Ishikawa (cell line): ENCODE measurements at regions not wholly inside any gene's neighbourhood (a gene's known extent, or its start where the extent isn't known, plus 50 kb on each side); places are given as distances from the start of the nearest gene placed in this dataset.

Experiments used
- CEBPB ChIP-seq: IDR thresholded peaks from 2 replicates; pipeline ENCODE4 v1.6.1; 2012
- CREB1 ChIP-seq: IDR thresholded peaks from 2 replicates; pipeline ENCODE4 v1.6.1; 2012; ENCODE audit warnings: low read depth
- EGR1 ChIP-seq: IDR thresholded peaks from 2 replicates; pipeline ENCODE4 v1.6.1; 2012
- EP300 ChIP-seq: IDR thresholded peaks from 2 replicates; pipeline ENCODE4 v1.6.1; 2012; ENCODE audit warnings: borderline replicate concordance
- FOXM1 ChIP-seq: IDR thresholded peaks from 2 replicates; pipeline ENCODE4 v1.6.1; 2012; ENCODE audit warnings: low read depth, borderline replicate concordance
- NFIC ChIP-seq: IDR thresholded peaks from 2 replicates; pipeline ENCODE4 v1.6.1; 2012
- RAD21 ChIP-seq: IDR thresholded peaks from 2 replicates; pipeline ENCODE4 v1.6.1; 2012; ENCODE audit warnings: low read depth
- TAF1 ChIP-seq: IDR thresholded peaks from 2 replicates; pipeline ENCODE4 v1.6.1; 2012; ENCODE audit warnings: low read depth, mild to moderate bottlenecking
- TCF12 ChIP-seq: IDR thresholded peaks from 2 replicates; pipeline ENCODE4 v1.6.1; 2012; ENCODE audit warnings: low read depth
- TEAD4 ChIP-seq: IDR thresholded peaks from 2 replicates; pipeline ENCODE4 v1.6.1; 2012
- YY1 ChIP-seq: IDR thresholded peaks from 2 replicates; pipeline ENCODE4 v1.6.1; 2012; ENCODE audit warnings: low read depth
- ZBTB7A ChIP-seq: IDR thresholded peaks from 2 replicates; pipeline ENCODE4 v1.6.1; 2012; ENCODE audit warnings: low read depth
- TF ChIP-seq, protein P1 (sequence below): IDR thresholded peaks from 2 replicates; pipeline ENCODE4 v1.6.1; 2012
- TF ChIP-seq, protein P2 (sequence below): IDR thresholded peaks from 2 replicates; pipeline ENCODE4 v1.6.1; 2012; ENCODE audit warnings: low read depth, mild to moderate bottlenecking
- TF ChIP-seq, protein P3 (sequence below): IDR thresholded peaks from 2 replicates; pipeline ENCODE4 v1.6.1; 2012

DNA sequence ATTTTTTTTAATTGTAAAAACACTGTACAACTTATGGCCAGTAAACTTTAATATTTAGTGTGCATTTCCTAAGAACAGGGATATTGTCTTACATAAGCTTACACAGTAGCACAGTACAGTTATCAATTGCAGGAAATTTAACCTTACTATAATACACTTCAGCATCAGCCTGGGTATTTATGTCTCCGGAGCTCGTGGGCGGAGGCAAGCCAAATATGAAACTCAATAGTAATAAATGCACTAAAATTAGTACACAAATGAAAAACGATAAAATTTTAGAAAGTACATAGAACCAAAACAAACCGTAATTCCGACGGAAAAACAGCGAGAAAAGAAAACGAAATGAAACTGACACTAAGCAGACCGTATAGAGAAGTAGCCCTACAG lies 91.2 kb downstream of the ANXA2R start:
- TF ChIP-seq TAF1: no peak
- no peak for TF ChIP-seq CREB1
- TF ChIP-seq CEBPB: no peak
- TF ChIP-seq EGR1: no peak
- no peak for TF ChIP-seq EP300
- TF ChIP-seq TCF12: no peak
- TF ChIP-seq, protein P1, sequence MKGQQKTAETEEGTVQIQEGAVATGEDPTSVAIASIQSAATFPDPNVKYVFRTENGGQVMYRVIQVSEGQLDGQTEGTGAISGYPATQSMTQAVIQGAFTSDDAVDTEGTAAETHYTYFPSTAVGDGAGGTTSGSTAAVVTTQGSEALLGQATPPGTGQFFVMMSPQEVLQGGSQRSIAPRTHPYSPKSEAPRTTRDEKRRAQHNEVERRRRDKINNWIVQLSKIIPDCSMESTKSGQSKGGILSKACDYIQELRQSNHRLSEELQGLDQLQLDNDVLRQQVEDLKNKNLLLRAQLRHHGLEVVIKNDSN: no peak
- TF ChIP-seq ZBTB7A: no peak
- TF ChIP-seq, protein P2, sequence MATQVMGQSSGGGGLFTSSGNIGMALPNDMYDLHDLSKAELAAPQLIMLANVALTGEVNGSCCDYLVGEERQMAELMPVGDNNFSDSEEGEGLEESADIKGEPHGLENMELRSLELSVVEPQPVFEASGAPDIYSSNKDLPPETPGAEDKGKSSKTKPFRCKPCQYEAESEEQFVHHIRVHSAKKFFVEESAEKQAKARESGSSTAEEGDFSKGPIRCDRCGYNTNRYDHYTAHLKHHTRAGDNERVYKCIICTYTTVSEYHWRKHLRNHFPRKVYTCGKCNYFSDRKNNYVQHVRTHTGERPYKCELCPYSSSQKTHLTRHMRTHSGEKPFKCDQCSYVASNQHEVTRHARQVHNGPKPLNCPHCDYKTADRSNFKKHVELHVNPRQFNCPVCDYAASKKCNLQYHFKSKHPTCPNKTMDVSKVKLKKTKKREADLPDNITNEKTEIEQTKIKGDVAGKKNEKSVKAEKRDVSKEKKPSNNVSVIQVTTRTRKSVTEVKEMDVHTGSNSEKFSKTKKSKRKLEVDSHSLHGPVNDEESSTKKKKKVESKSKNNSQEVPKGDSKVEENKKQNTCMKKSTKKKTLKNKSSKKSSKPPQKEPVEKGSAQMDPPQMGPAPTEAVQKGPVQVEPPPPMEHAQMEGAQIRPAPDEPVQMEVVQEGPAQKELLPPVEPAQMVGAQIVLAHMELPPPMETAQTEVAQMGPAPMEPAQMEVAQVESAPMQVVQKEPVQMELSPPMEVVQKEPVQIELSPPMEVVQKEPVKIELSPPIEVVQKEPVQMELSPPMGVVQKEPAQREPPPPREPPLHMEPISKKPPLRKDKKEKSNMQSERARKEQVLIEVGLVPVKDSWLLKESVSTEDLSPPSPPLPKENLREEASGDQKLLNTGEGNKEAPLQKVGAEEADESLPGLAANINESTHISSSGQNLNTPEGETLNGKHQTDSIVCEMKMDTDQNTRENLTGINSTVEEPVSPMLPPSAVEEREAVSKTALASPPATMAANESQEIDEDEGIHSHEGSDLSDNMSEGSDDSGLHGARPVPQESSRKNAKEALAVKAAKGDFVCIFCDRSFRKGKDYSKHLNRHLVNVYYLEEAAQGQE: no peak
- no peak for TF ChIP-seq YY1
- no peak for TF ChIP-seq NFIC
- TF ChIP-seq FOXM1: no peak
- no peak for TF ChIP-seq RAD21
- no peak for TF ChIP-seq TEAD4
- TF ChIP-seq, protein P3, sequence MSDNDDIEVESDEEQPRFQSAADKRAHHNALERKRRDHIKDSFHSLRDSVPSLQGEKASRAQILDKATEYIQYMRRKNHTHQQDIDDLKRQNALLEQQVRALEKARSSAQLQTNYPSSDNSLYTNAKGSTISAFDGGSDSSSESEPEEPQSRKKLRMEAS: no peak

DNA sequence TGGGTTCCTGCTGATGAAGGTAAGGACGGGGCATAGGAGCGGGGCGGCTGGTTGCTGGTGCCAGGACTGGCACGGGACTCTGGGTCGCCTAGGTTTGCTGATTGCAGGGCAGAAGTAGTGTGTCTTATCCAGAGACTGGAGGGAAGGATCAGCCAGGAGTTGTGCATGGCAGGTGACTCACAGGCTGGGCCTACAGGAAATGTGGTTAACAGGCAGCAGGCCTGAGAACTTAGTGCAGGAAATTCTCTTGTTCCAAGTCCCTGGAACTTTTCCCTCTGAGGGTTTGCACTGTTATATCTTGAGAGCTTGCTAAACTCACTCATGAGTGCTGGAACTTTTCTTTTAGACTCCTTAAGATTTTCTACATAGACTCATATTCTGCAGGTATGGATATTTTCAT lies 95.1 kb downstream of the ANXA2R start:
- no peak for TF ChIP-seq RAD21
- no peak for TF ChIP-seq ZBTB7A
- TF ChIP-seq YY1: no peak
- no peak for TF ChIP-seq NFIC
- no peak for TF ChIP-seq EP300

DNA sequence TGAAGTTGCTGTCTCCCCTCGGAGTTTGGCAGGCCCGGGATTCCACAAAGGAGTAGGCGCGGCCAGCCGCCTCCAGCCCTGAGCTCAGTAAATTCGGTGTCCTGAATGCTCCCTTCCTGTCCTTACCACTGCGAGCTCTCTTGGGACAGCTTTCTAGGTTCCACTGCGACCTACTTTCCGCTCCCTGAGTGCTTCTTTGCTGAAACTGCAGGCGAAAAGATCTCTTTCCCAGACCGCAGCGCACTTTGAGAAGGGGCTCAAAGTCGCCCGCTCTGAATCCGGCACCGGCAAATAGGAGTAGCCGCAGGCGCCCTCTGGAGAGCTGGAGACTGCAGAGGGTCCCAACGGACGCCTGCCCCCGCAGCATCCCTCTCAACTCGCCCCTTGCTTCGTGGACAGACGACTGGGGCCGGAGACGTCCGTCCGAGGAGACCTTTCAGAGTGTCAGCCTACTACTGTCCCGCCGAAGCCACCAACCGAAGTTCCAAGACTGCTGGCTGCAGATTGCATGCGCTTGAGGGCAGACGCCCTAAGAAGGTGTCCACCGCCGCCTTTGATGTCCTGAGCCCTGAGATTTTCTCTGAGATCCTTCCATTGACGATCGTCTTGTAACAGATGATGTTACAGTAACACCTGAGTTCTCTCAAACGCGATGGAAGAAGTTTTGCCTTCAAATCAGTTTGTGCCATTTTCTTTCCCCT lies 96.0 kb downstream of the ANXA2R start:
- TF ChIP-seq CEBPB (no peak), FOXM1 (no peak), EP300 (no peak), TCF12 (no peak), CREB1 (no peak), EGR1 (no peak)
- TF ChIP-seq, protein P1: no peak
- TF ChIP-seq, protein P2: no peak
- TF ChIP-seq, protein P3: no peak

DNA sequence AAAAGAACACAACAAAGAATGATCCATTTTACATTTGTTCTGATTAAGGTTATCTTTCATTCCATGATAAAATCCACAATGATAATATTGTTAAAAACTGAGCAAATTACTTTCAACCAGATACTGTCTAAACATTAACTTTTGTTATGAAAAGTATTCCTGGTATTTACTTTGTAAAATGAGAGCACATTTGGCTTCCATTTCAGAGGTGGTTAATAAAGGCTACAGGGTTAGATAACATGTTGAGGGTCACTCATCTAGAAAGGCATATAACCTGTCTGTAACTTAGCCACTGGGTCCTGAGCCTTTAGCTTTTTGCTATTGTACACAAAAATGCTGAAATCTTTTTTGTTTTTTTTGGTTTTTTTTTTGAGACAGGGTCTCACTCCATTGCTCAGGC lies 99.3 kb downstream of the ANXA2R start:
- TF ChIP-seq, protein P2: no peak
- TF ChIP-seq EP300 (no peak), CEBPB (no peak), ZBTB7A (no peak), FOXM1 (no peak), RAD21 (no peak), TCF12 (no peak), NFIC (no peak), TEAD4 (no peak)
- TF ChIP-seq, protein P1: no peak
- TF ChIP-seq, protein P3: no peak
